ENCODE measurements at regions not wholly inside any gene's neighbourhood (a gene's known extent, or its start where the extent isn't known, plus 50 kb on each side); places are given as distances from the start of the nearest gene placed in this dataset.
"Not testable (repeated sequence)": the region's sequence is repeated elsewhere in the genome, so short reads cannot be mapped to it uniquely, and the experiment has no call there.

- no peaks in the 10 kb centered on the region for H3K36me3 ChIP-seq (ENCODE audit: control insufficient read depth in 4 of 4, insufficient read depth in 4 of 4, low read length in 4 of 4)
- H3K4me1 ChIP-seq (ENCODE audit: control insufficient read depth in 5 of 5, insufficient read depth in 5 of 5, low read length in 5 of 5): no peaks in the 10 kb centered on the region
- no peak overlapping the region for H3K9ac ChIP-seq (ENCODE audit: insufficient read depth in 1 of 2, low read length in 2 of 2)
- H3K9me3 ChIP-seq (ENCODE audit: control insufficient read depth in 4 of 4, insufficient read depth in 3 of 4, low read length in 3 of 4): no peaks in the 10 kb centered on the region
- no peak for ATAC-seq (ENCODE audit: insufficient read depth, low FRiP score)
- TF ChIP-seq, protein P1, sequence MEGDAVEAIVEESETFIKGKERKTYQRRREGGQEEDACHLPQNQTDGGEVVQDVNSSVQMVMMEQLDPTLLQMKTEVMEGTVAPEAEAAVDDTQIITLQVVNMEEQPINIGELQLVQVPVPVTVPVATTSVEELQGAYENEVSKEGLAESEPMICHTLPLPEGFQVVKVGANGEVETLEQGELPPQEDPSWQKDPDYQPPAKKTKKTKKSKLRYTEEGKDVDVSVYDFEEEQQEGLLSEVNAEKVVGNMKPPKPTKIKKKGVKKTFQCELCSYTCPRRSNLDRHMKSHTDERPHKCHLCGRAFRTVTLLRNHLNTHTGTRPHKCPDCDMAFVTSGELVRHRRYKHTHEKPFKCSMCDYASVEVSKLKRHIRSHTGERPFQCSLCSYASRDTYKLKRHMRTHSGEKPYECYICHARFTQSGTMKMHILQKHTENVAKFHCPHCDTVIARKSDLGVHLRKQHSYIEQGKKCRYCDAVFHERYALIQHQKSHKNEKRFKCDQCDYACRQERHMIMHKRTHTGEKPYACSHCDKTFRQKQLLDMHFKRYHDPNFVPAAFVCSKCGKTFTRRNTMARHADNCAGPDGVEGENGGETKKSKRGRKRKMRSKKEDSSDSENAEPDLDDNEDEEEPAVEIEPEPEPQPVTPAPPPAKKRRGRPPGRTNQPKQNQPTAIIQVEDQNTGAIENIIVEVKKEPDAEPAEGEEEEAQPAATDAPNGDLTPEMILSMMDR (IDR thresholded peaks at IDR 0.05; ENCODE audit: control extremely low read depth, extremely low read depth): no peak
- H3K27me3 ChIP-seq (ENCODE audit: control insufficient read depth in 3 of 3, insufficient read depth in 3 of 3, low read length in 2 of 3): no peaks in the 10 kb centered on the region
- no peak overlapping the region for H3K4me3 ChIP-seq
- 81 to 84% methylated on average over 9 of the region's 9 CpGs for whole genome bisulfite sequencing, 2 donors
- no peak for DNase-seq
- no peak overlapping the region for H3K27ac ChIP-seq (ENCODE audit: low read depth in 1 of 2, low read length in 1 of 2)
Observed at GRCh38 chr2:167844714-167845530, 402.5 kb downstream of the STK39 start.

- DNase-seq (no peak), ATAC-seq (ENCODE audit: insufficient read depth, low FRiP score) (no peak)
- Histone ChIP-seq H3K9ac (ENCODE audit: insufficient read depth in 1 of 2, low read length in 2 of 2) (no peak overlapping the region), H3K27me3 (ENCODE audit: control insufficient read depth in 3 of 3, insufficient read depth in 3 of 3, low read length in 2 of 3) (no peaks in the 10 kb centered on the region), H3K4me1 (ENCODE audit: control insufficient read depth in 5 of 5, insufficient read depth in 5 of 5, low read length in 5 of 5) (no peaks in the 10 kb centered on the region), H3K9me3 (ENCODE audit: control insufficient read depth in 4 of 4, insufficient read depth in 3 of 4, low read length in 3 of 4) (no peaks in the 10 kb centered on the region), H3K4me3 (no peak overlapping the region), H3K27ac (ENCODE audit: low read depth in 1 of 2, low read length in 1 of 2) (no peak overlapping the region), H3K36me3 (ENCODE audit: control insufficient read depth in 4 of 4, insufficient read depth in 4 of 4, low read length in 4 of 4) (no peaks in the 10 kb centered on the region)
- WGBS, 2 donors: 72 to 90% methylated on average over 2 of the region's 2 CpGs
- TF ChIP-seq, protein P1 (IDR thresholded peaks at IDR 0.05; ENCODE audit: control extremely low read depth, extremely low read depth): no peak
Observed at GRCh38 chr2:167843657-167844056, 403.7 kb downstream of the STK39 start.

DNA sequence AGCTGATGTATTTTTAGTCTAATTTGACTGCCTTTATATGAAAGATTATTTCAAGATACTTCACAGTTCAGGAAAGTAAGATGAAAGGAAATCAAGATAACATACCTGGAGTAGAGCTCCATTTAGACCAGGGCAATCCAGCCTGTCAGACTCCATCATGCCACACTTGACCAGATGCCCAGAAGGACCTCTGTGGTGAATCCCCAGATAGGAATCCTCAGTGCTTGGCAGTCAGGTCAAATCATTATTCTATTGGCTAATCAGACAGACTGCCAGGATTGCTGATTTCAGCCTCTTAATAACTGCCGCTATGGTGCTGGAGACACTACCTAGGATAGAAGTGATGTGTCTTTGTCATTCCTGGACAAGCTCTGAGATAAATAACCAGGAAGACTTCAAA is 404.2 kb downstream of the STK39 start:
- ATAC-seq (ENCODE audit: insufficient read depth, low FRiP score) (no peak), DNase-seq (no peak)
- TF ChIP-seq, protein P1 (IDR thresholded peaks at IDR 0.05; ENCODE audit: control extremely low read depth, extremely low read depth): no peak
- Histone ChIP-seq H3K27ac (ENCODE audit: low read depth in 1 of 2, low read length in 1 of 2) (no peak overlapping the region), H3K9ac (ENCODE audit: insufficient read depth in 1 of 2, low read length in 2 of 2) (no peak overlapping the region), H3K4me3 (no peak overlapping the region), H3K9me3 (ENCODE audit: control insufficient read depth in 4 of 4, insufficient read depth in 3 of 4, low read length in 3 of 4) (no peaks in the 10 kb centered on the region), H3K4me1 (ENCODE audit: control insufficient read depth in 5 of 5, insufficient read depth in 5 of 5, low read length in 5 of 5) (no peaks in the 10 kb centered on the region), H3K36me3 (ENCODE audit: control insufficient read depth in 4 of 4, insufficient read depth in 4 of 4, low read length in 4 of 4) (no peaks in the 10 kb centered on the region), H3K27me3 (ENCODE audit: control insufficient read depth in 3 of 3, insufficient read depth in 3 of 3, low read length in 2 of 3) (no peaks in the 10 kb centered on the region)
- 93 to 96% methylated on average over 1 of the region's 1 CpG for WGBS, 2 donors

- no peak for DNase-seq
- 91% methylated on average over 1 of the region's 1 CpG for WGBS, 2 donors
- TF ChIP-seq, protein P1 (IDR thresholded peaks at IDR 0.05; ENCODE audit: control extremely low read depth, extremely low read depth): no peak
- Histone ChIP-seq H3K4me1 (ENCODE audit: control insufficient read depth in 5 of 5, insufficient read depth in 5 of 5, low read length in 5 of 5) (no peaks in the 10 kb centered on the region), H3K36me3 (ENCODE audit: control insufficient read depth in 4 of 4, insufficient read depth in 4 of 4, low read length in 4 of 4) (no peaks in the 10 kb centered on the region), H3K27me3 (ENCODE audit: control insufficient read depth in 3 of 3, insufficient read depth in 3 of 3, low read length in 2 of 3) (no peaks in the 10 kb centered on the region), H3K27ac (ENCODE audit: low read depth in 1 of 2, low read length in 1 of 2) (no peak overlapping the region), H3K9me3 (ENCODE audit: control insufficient read depth in 4 of 4, insufficient read depth in 3 of 4, low read length in 3 of 4) (no peaks in the 10 kb centered on the region), H3K9ac (ENCODE audit: insufficient read depth in 1 of 2, low read length in 2 of 2) (no peak overlapping the region), H3K4me3 (no peak overlapping the region)
- no peak for ATAC-seq (ENCODE audit: insufficient read depth, low FRiP score)
Observed at GRCh38 chr2:167842047-167842446, 405.3 kb downstream of the STK39 start.

- DNase-seq; H3K27ac ChIP-seq (ENCODE audit: low read depth in 1 of 2, low read length in 1 of 2); H3K4me1 ChIP-seq (ENCODE audit: control insufficient read depth in 5 of 5, insufficient read depth in 5 of 5, low read length in 5 of 5); H3K36me3 ChIP-seq (ENCODE audit: control insufficient read depth in 4 of 4, insufficient read depth in 4 of 4, low read length in 4 of 4); ATAC-seq (ENCODE audit: insufficient read depth, low FRiP score); H3K27me3 ChIP-seq (ENCODE audit: control insufficient read depth in 3 of 3, insufficient read depth in 3 of 3, low read length in 2 of 3); H3K9ac ChIP-seq (ENCODE audit: insufficient read depth in 1 of 2, low read length in 2 of 2); H3K9me3 ChIP-seq (ENCODE audit: control insufficient read depth in 4 of 4, insufficient read depth in 3 of 4, low read length in 3 of 4); H3K4me3 ChIP-seq: not testable (repeated sequence)
- WGBS, 2 donors: 81 to 91% methylated on average over 4 to 8 of the region's 8 CpGs
Observed at GRCh38 chr2:167835290-167835689, 412.1 kb downstream of the STK39 start.
